CD8-positive, alpha-beta memory T cell (primary cell): ENCODE measurements at regions not wholly inside any gene's neighbourhood (a gene's known extent, or its start where the extent isn't known, plus 50 kb on each side); places are given as distances from the start of the nearest gene placed in this dataset.

Experiments used
- CTCF ChIA-PET: fragments of 350-600 bp; sonication (Branson Sonifier 250); formaldehyde crosslinking; loops from one replicate; lab custom pipeline; 2021; ENCODE audit warnings: antibody characterized with exemption; lab: Charles Lee
- POLR2A ChIA-PET: fragments of 350-600 bp; sonication (Branson Sonifier 250); formaldehyde crosslinking; loops from one replicate; lab custom pipeline; 2021; ENCODE audit warnings: antibody characterized with exemption; lab: Charles Lee
- DNase-seq, 5 donors: peaks; one replicate each; pipeline versions ENCODE4 v3.0.0 to v3.0.0-alpha.2; 2020 to 2022; ENCODE audit warnings: mixed read lengths in 1 of 5
- H3K27ac ChIP-seq: one replicate; pipeline ENCODE4 v1.7.0; 2013; ENCODE audit warnings: low read depth, mild to moderate bottlenecking, low read length, moderate library complexity
- H3K27me3 ChIP-seq: 2 replicates; pipeline ENCODE4 v1.7.0; 2013; ENCODE audit warnings: low read length, mild to moderate bottlenecking; ENCODE audit not compliant: insufficient read depth, poor library complexity, severe bottlenecking
- H3K36me3 ChIP-seq: 2 replicates; pipeline ENCODE4 v1.7.0; 2013; ENCODE audit warnings: mild to moderate bottlenecking, low read length, moderate library complexity; ENCODE audit not compliant: insufficient read depth
- H3K4me1 ChIP-seq: 2 replicates; pipeline ENCODE4 v1.7.0; 2013; ENCODE audit warnings: mild to moderate bottlenecking, low read length, moderate library complexity; ENCODE audit not compliant: insufficient read depth
- H3K4me3 ChIP-seq: 2 replicates; pipeline ENCODE4 v1.7.0; 2013; ENCODE audit warnings: mild to moderate bottlenecking, low read length
- H3K9me3 ChIP-seq: 2 replicates; pipeline ENCODE4 v1.7.0; 2013; ENCODE audit warnings: mild to moderate bottlenecking, low read length
- H3K27ac Mint-ChIP-seq, 8 donors: one replicate each; pipeline ENCODE4 v1.8.0; 2020 to 2021; ENCODE audit warnings: mixed read lengths in 8 of 8, mild to moderate bottlenecking in 6 of 8, inconsistent platforms in 3 of 8, moderate library complexity in 3 of 8
- H3K27me3 Mint-ChIP-seq, 2 donors: one replicate each; pipeline ENCODE4 v1.8.0; 2020 to 2021; ENCODE audit warnings: mixed read lengths in 2 of 2, mild to moderate bottlenecking in 1 of 2, moderate library complexity in 1 of 2
- H3K36me3 Mint-ChIP-seq, 3 donors: one replicate each; pipeline ENCODE4 v1.8.0; 2020 to 2021; ENCODE audit warnings: mixed read lengths in 3 of 3, inconsistent platforms in 1 of 3, mild to moderate bottlenecking in 1 of 3
- H3K4me1 Mint-ChIP-seq, 3 donors: one replicate each; pipeline ENCODE4 v1.8.0; 2020 to 2021; ENCODE audit warnings: mixed read lengths in 3 of 3, inconsistent platforms in 1 of 3, mild to moderate bottlenecking in 1 of 3
- H3K4me3 Mint-ChIP-seq, 7 donors: one replicate each; pipeline ENCODE4 v1.8.0; 2020 to 2021; ENCODE audit warnings: mixed read lengths in 7 of 7, mild to moderate bottlenecking in 6 of 7, moderate library complexity in 4 of 7, inconsistent platforms in 2 of 7
- H3K9me3 Mint-ChIP-seq, 5 donors: one replicate each; pipeline ENCODE4 v1.8.0; 2020 to 2022; ENCODE audit warnings: mixed read lengths in 5 of 5, mild to moderate bottlenecking in 3 of 5, moderate library complexity in 2 of 5, inconsistent platforms in 1 of 5

DNA sequence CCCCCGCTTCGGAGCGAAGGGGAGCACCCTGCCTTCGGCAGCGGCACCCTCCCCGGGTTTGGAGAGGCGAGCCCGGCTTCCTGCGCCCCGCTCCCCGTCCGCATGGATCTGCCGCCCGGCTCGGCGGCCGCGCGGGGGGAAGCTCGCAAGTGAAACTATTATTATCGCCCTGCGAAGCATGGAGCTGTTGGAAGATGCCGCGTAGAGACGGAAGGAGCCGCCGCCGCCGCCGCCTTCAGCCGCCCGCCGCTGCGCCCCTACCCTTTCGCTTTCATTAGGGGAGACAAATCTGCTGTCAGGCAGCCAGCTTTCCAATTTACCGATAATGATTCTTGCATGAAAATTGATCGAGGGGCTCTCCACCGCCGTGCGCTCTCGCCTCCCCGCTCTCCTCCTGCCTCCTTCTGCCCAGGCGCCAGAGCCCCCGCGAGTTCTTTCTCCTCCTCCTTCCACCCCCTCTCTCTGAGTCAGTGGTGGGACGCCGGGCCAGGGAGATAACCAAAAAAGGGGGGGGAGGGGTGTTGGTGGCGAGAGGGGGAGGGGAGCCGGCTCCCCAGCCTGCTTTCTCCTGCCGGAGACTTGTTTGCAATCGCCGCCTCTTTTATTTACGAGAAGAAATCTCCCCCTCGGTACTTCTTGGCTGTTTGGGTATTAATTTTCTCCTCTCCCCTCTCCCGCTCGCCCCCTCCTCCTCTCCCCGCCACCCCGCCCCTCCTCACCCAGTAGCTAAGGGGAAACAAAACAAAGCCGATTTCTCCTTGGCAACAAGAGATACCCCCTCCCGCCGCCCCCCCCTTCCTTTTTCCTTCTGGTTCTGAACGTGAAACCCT lies 58.0 kb upstream of the GSE1 start:
- H3K4me3 Mint-ChIP-seq: peak overlapping the region; percentile 95 to 99 (median 98)
- H3K4me3 ChIP-seq: peak overlapping the region; percentile 87
- CTCF ChIA-PET: interaction anchor here (0.9 to 8.5 kb wide), 9 partner anchors 12 to 134 kb away, joined by 3 to 50 read pairs (median 5); partner anchors contain the start of gene GSE1

DNA sequence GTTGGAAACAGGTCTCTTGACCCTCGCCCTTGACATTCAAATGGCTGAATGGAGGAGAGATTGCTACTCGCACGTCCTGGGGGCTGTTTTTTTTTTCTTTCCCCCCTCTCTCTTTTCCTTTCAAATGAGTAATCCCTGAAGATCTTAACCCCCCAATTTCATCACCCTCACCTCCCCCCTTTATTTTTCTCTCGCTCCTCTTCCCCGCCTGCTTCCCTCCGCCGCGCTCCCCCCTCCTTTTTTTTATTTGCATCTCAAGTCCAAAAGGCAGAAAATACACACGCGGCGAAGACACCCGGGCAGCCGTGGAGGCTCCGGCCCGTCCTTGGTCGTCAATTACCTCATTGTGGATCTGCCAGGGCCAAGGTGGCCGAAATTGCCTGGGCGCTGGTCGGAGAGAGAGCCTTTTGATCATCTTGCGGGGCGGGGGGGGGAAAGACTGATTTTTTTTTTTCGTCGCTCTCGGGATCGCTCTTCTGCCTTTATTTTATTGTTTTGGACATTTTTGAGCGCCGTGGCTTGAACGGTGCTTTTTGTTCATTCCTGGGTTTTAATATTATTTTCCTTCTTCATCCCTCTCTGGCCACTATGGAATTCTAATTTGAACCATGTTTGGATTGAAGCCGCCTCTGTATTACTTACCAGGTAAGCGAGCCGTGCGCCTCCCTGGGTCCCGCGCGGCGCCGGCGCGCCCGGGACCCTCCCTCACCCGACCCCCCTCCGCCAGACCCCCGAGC lies 57.2 kb upstream of the GSE1 start:
- Mint-ChIP-seq H3K9me3 (peaks cover 0 to 5% (median 0%) of the 10 kb centered on the region in 5 donors), H3K27me3 (peaks cover 0 to 3% of the 10 kb centered on the region in 2 donors), H3K4me1 (peaks cover 45 to 65% (median 48%) of the 10 kb centered on the region in 3 donors), H3K27ac (peak overlapping the region; percentile 81 to 99 (median 98)), H3K4me3 (peak overlapping the region; percentile 95 to 99 (median 98)), H3K36me3 (peaks cover 0 to 17% (median 0%) of the 10 kb centered on the region in 3 donors)
- CTCF ChIA-PET: interaction anchor here (1.1 to 8.5 kb wide), 8 partner anchors 54 to 181 kb away, joined by 3 to 50 read pairs (median 10); partner anchors contain the start of gene GSE1
- H3K4me1 ChIP-seq: peaks cover 14% of the 10 kb centered on the region
- peak overlapping the region; percentile 95 for H3K27ac ChIP-seq
- DNase-seq: peak in 3 of 5 donors; percentile 13 to 33 (median 27)
- no peaks in the 10 kb centered on the region for H3K36me3 ChIP-seq
- H3K4me3 ChIP-seq: peak overlapping the region; percentile 87
- POLR2A ChIA-PET: interaction anchor here (1.3 to 4.5 kb wide), 5 partner anchors 11 to 60 kb away, joined by 3 to 38 read pairs (median 16); partner anchors contain the start of gene GSE1
- no peaks in the 10 kb centered on the region for H3K9me3 ChIP-seq
- H3K27me3 ChIP-seq: no peaks in the 10 kb centered on the region

More for the DNA sequence above, 58.0 kb upstream of the GSE1 start:
- Mint-ChIP-seq H3K4me1 (peaks cover 40 to 58% (median 41%) of the 10 kb centered on the region in 3 donors), H3K27me3 (peaks cover 0 to 3% of the 10 kb centered on the region in 2 donors), H3K36me3 (peaks cover 0 to 16% (median 0%) of the 10 kb centered on the region in 3 donors), H3K27ac (peak overlapping the region; percentile 90 to 99 (median 98)), H3K9me3 (peaks cover 0 to 5% (median 0%) of the 10 kb centered on the region in 5 donors)
- POLR2A ChIA-PET: interaction anchor here (0.6 to 2.9 kb wide), 8 partner anchors 8 to 961 kb away, joined by 3 to 32 read pairs (median 7); partner anchors contain the start of gene GSE1
- DNase-seq: peak; percentile 53 to 81 (median 66)
- H3K36me3 ChIP-seq: no peaks in the 10 kb centered on the region
- H3K27me3 ChIP-seq: no peaks in the 10 kb centered on the region
- H3K9me3 ChIP-seq: no peaks in the 10 kb centered on the region
- H3K4me1 ChIP-seq: peaks cover 14% of the 10 kb centered on the region
- H3K27ac ChIP-seq: peak overlapping the region; percentile 95

DNA sequence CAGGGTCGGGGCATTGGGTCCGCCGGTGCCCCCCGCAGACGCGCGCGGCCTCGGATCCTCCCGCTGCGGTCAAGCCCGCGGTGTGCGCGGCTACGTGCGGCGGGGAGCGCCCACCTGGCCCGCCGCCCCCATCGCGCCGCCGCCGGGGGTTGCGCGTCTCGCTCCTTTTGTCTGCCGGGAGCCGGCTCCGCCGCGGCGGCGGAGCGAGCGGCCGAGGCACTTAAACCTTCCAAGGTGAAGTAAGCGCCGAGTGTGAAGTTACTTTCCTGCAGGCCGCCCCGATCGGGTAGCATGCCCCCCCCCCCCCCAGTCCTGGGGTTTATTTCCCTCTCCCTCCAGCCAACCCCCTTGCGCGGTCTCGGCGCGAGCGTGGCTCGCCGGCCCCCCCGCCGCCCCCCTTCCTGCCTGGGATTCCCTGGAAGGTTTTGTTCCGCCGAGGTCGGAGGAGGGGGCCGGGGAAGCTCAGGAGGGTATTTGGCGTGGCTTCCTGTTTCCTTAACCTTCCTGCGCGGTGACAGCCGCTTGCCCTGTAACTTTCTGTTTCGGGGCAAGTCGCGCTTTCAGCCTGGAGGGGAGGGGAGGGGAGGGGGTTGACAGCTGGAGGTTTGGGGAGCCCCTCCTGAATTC lies 56.6 kb upstream of the GSE1 start:
- peaks cover 0 to 3% of the 10 kb centered on the region in 2 donors for H3K27me3 Mint-ChIP-seq
- ChIA-PET POLR2A (interaction anchor here (1.2 to 4.5 kb wide), 6 partner anchors 10 to 108 kb away, joined by 3 to 38 read pairs (median 6); partner anchors contain the start of gene GSE1), CTCF (interaction anchor here (0.7 to 2.2 kb wide), 10 partner anchors 12 to 180 kb away, joined by 3 to 16 read pairs (median 4); partner anchors contain the start of gene GSE1)
- H3K4me1 Mint-ChIP-seq: peaks cover 48 to 64% (median 50%) of the 10 kb centered on the region in 3 donors
- Histone ChIP-seq H3K36me3 (no peaks in the 10 kb centered on the region), H3K9me3 (no peaks in the 10 kb centered on the region), H3K27me3 (no peaks in the 10 kb centered on the region), H3K27ac (peak overlapping the region; percentile 95), H3K4me3 (peak overlapping the region; percentile 87), H3K4me1 (peaks cover 14% of the 10 kb centered on the region)
- DNase-seq: peak; percentile 39 to 79 (median 66)
- H3K36me3 Mint-ChIP-seq: peaks cover 0 to 17% (median 0%) of the 10 kb centered on the region in 3 donors
- H3K27ac Mint-ChIP-seq: peak overlapping the region; percentile 83 to 99 (median 90)
- H3K9me3 Mint-ChIP-seq: peaks cover 0 to 5% (median 0%) of the 10 kb centered on the region in 5 donors
- H3K4me3 Mint-ChIP-seq: peak overlapping the region; percentile 84 to 99 (median 97)

DNA sequence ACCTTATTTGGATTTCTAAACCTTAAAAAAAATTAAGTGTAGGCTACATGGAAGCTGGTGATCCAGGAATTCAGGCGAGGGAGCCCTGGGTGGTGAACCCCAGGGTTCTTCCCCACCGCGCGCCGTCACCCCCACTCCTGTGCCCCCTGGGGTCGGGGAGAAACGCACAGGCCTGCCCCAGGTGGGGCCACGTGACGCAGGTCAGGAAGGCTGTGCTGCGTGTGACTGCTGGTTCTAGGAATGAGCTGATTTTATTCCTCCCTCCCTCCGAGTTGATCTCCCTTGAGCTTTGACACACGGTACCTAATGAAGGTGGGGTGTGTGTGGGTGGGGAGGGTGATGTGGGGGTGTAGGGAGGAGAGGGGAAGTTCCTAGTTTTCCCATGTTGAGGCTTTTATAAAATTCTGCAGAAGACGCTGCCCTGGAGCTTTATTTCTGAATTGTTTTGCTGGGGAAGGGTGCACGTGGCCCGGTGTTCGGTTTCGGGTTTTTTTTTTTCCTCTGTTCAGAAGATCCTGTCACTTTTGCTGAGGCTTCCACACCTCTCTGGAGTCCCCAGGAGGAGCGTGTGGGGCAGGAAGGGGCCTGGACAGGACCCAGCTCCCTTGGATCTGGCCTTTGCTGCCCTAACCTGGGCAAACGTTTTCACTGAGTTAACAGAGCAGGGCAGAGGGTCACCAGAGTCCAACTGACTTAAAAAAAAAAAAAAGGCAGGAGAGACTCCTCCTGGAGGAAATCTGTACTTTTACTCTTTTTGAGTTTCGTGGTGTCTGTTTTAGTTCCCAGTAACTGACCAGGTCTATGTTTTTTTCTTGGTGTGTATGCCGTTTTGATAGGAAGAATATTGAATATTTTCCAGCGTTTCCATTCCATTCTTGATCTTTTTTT lies 55.8 kb upstream of the GSE1 start:
- peaks cover 0 to 19% (median 0%) of the 10 kb centered on the region in 3 donors for H3K36me3 Mint-ChIP-seq
- POLR2A ChIA-PET: interaction anchor here (1.2 to 4.5 kb wide), 6 partner anchors 10 to 109 kb away, joined by 3 to 38 read pairs (median 6); partner anchors contain the start of gene GSE1
- peaks cover 47 to 68% (median 54%) of the 10 kb centered on the region in 3 donors for H3K4me1 Mint-ChIP-seq
- H3K36me3 ChIP-seq: no peaks in the 10 kb centered on the region
- H3K4me3 Mint-ChIP-seq: peak overlapping the region; percentile 84 to 99 (median 97)
- peaks cover 14% of the 10 kb centered on the region for H3K4me1 ChIP-seq
- CTCF ChIA-PET: interaction anchor here (0.6 to 2.2 kb wide), 12 partner anchors 11 to 179 kb away, joined by 3 to 16 read pairs (median 4); partner anchors contain the start of gene GSE1
- H3K27ac Mint-ChIP-seq: peak overlapping the region; percentile 83 to 99 (median 90)
- no peaks in the 10 kb centered on the region for H3K27me3 ChIP-seq
- peak overlapping the region; percentile 95 for H3K27ac ChIP-seq
- peaks cover 0 to 5% (median 0%) of the 10 kb centered on the region in 5 donors for H3K9me3 Mint-ChIP-seq
- peak in 4 of 5 donors; percentile 31 to 72 (median 48) for DNase-seq
- H3K9me3 ChIP-seq: no peaks in the 10 kb centered on the region
- peaks cover 0 to 3% of the 10 kb centered on the region in 2 donors for H3K27me3 Mint-ChIP-seq
- H3K4me3 ChIP-seq: peak overlapping the region; percentile 87

DNA sequence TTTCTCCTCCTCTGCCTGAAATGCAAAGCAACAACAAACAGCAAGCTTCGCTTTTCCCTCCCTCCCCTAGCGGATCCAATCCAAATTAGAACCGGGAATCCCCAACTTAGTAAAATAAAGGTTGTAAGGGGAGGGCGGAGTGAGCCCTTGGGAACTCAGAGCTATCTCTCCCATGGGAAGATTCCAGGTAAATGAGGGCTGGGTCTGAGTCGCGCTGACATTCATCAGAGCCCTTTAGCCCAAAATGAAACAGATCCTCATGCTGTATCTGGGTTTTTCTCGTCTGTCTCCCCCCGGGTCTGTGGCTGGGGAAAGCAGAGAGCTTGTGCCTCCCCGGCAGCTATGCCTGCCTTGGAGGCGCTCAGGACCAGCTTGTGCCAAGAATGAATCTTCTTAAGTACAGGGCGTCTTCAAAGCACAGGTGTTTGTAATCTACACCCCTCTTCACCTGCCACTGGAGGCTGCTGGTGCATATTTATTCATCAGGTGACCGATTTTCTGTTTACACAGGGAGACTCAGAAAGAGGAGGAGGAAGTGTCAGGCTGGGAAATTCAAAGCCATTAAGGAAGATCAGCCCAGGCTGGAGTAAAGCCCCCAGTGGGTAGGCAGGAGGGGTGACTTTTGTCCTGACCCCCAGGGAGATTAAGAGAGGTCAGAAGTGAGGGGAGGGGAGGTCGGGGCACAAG lies 55.0 kb upstream of the GSE1 start:
- H3K4me3 ChIP-seq: peak overlapping the region; percentile 87
- Mint-ChIP-seq H3K36me3 (peaks cover 0 to 19% (median 0%) of the 10 kb centered on the region in 3 donors), H3K27me3 (peaks cover 0 to 3% of the 10 kb centered on the region in 2 donors), H3K4me3 (peak overlapping the region; percentile 84 to 99 (median 97)), H3K27ac (peak overlapping the region; percentile 83 to 99 (median 90)), H3K9me3 (peaks cover 0 to 5% (median 0%) of the 10 kb centered on the region in 5 donors), H3K4me1 (peaks cover 46 to 69% (median 56%) of the 10 kb centered on the region in 3 donors)
- H3K4me1 ChIP-seq: peaks cover 14% of the 10 kb centered on the region
- no peaks in the 10 kb centered on the region for H3K27me3 ChIP-seq
- H3K9me3 ChIP-seq: no peaks in the 10 kb centered on the region
- H3K27ac ChIP-seq: peak overlapping the region; percentile 95
- H3K36me3 ChIP-seq: no peaks in the 10 kb centered on the region
- ChIA-PET POLR2A (interaction anchor here (0.6 to 4.5 kb wide), 5 partner anchors 11 to 491 kb away, joined by 3 to 38 read pairs (median 8); no protein-coding TSS in a partner anchor), CTCF (interaction anchor here (0.6 to 2.2 kb wide), 7 partner anchors 10 to 138 kb away, joined by 3 to 16 read pairs (median 6); no protein-coding TSS in a partner anchor)
- DNase-seq: peak in 2 of 5 donors; percentile 29 to 35

DNA sequence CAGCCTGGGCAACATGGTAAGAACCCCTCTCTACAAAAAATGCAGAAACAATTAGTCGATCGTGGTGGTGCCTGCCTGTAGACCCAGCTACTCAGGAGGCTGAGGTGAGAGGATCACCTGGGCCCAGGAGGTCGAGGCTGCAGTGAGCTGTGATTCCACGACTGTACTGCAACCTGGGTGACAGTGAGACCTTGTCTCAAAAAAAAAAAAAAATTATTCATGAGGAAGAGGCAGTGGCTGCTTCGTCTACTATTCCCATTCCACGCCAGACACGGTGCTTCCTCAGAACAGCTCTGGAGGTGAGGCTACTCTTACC lies 52.2 kb upstream of the GSE1 start:
- Mint-ChIP-seq H3K27ac (peak overlapping the region in 2 of 8 donors; percentile 36 to 93), H3K4me1 (peaks cover 54 to 86% (median 69%) of the 10 kb centered on the region in 3 donors), H3K9me3 (no peaks in the 10 kb centered on the region), H3K4me3 (peak overlapping the region in 1 of 7 donors; percentile 48), H3K36me3 (peaks cover 0 to 6% (median 0%) of the 10 kb centered on the region in 3 donors), H3K27me3 (no peaks in the 10 kb centered on the region)
- DNase-seq: no peak
- no peaks in the 10 kb centered on the region for H3K36me3 ChIP-seq
- H3K27ac ChIP-seq: peak overlapping the region; percentile 95
- CTCF ChIA-PET: interaction anchor here (1.2 to 2.0 kb wide), 2 partner anchors 9 to 140 kb away, joined by 3 to 5 read pairs; no protein-coding TSS in a partner anchor
- POLR2A ChIA-PET: interaction anchor here (4.5 kb wide), 1 partner anchor 9 kb away, joined by 38 read pairs; no protein-coding TSS in a partner anchor
- H3K9me3 ChIP-seq: no peaks in the 10 kb centered on the region
- no peaks in the 10 kb centered on the region for H3K27me3 ChIP-seq
- H3K4me1 ChIP-seq: peaks cover 21% of the 10 kb centered on the region
- no peak overlapping the region for H3K4me3 ChIP-seq
